PC-3 (cell line): ENCODE measurements at regions not wholly inside any gene's neighbourhood (a gene's known extent, or its start where the extent isn't known, plus 50 kb on each side); places are given as distances from the start of the nearest gene placed in this dataset.

Experiments
- CTCF ChIP-seq: fragments of 300-600 bp; sonication (generic); conservative IDR thresholded peaks from 2 replicates; pipeline ENCODE4 v1.5.1; 2017; ENCODE audit warnings: antibody characterized with exemption, low read depth, mild to moderate bottlenecking, low read length
- EZH2 ChIP-seq: fragments of 300-600 bp; sonication (generic); IDR thresholded peaks from one replicate; pipeline ENCODE4 v1.6.1; 2017; ENCODE audit warnings: antibody characterized with exemption, mild to moderate bottlenecking, low read length; ENCODE audit not compliant: unreplicated experiment
- EZH2phosphoT487 ChIP-seq: fragments of 300-600 bp; sonication (generic); IDR thresholded peaks from 2 replicates; pipeline ENCODE4 v1.6.1; 2018; ENCODE audit warnings: mild to moderate bottlenecking, antibody characterized with exemption, low read length, borderline replicate concordance

- no peak for TF ChIP-seq EZH2
- no peak for TF ChIP-seq CTCF
- no peak for TF ChIP-seq EZH2phosphoT487
Observed at GRCh38 chr13:76292726-76293125, 593.5 kb downstream of the KCTD12 start.
